T-cell (primary cell): ENCODE measurements at regions not wholly inside any gene's neighbourhood (a gene's known extent, or its start where the extent isn't known, plus 50 kb on each side); places are given as distances from the start of the nearest gene placed in this dataset.
"Not testable (repeated sequence)": the region's sequence is repeated elsewhere in the genome, so short reads cannot be mapped to it uniquely, and the experiment has no call there.

Experiments
- ATAC-seq, 4 experiments: fragments of 200-7000 bp in 3 of 4; fragments of 150-1000 bp in 1 of 4; cut with Tn5 transposase; replicated peaks in 1 of 4; 1 replicate in 3 of 4; 2 replicates in 1 of 4; pipeline ENCODE4 v1.10.0; 2021; ENCODE audit warnings: moderate library complexity in 3 of 4, mild to moderate bottlenecking in 2 of 4, moderate number of reproducible peaks in 1 of 4
- CTCF ChIA-PET, 2 donors: fragments of 300-600 bp; sonication (Branson Sonifier 250); formaldehyde crosslinking; loops; one replicate each; lab custom pipeline; 2022; ENCODE audit warnings: antibody characterized with exemption in 2 of 2; lab: Charles Lee
- POLR2A ChIA-PET, 2 donors: fragments of 300-600 bp; sonication (Branson Sonifier 250); formaldehyde crosslinking; loops; one replicate each; lab custom pipeline; 2022; ENCODE audit warnings: antibody characterized with exemption in 2 of 2; lab: Charles Lee
- DNase-seq, 35 experiments: peaks; one replicate each; pipeline versions ENCODE4 v3.0.0 to v3.0.0-alpha.2; 2013 to 2023
- H3K27ac ChIP-seq: one replicate; pipeline ENCODE4 v1.5.1; 2013; ENCODE audit warnings: low read length
- H3K27me3 ChIP-seq, 2 experiments: replicated peaks in 1 of 2; 1 replicate in 1 of 2; 2 replicates in 1 of 2; pipeline versions ENCODE4 v1.6.1 to v1.7.0; 2013; ENCODE audit warnings: low read length in 1 of 2, mixed read lengths in 1 of 2; ENCODE audit not compliant: control insufficient read depth in 2 of 2, insufficient read depth in 2 of 2; ENCODE audit errors: extremely low read depth in 1 of 2
- H3K36me3 ChIP-seq, 2 donors: 1 replicate in 1 of 2; 2 replicates in 1 of 2; pipeline versions ENCODE4 v1.6.1 to v1.7.0; 2013; ENCODE audit warnings: low read length in 1 of 2; ENCODE audit not compliant: control insufficient read depth in 2 of 2, insufficient read depth in 1 of 2; ENCODE audit errors: extremely low read depth in 1 of 2
- H3K4me1 ChIP-seq, 2 experiments: 1 replicate in 1 of 2; 2 replicates in 1 of 2; pipeline versions ENCODE4 v1.6.1 to v1.7.0; 2013; ENCODE audit warnings: low read length in 2 of 2, mixed read lengths in 1 of 2; ENCODE audit not compliant: insufficient read depth in 2 of 2, control insufficient read depth in 1 of 2; ENCODE audit errors: extremely low read depth in 1 of 2
- H3K4me3 ChIP-seq, 2 donors: 1 replicate in 1 of 2; 2 replicates in 1 of 2; pipeline versions ENCODE4 v1.5.1 to v1.7.0; 2013; ENCODE audit warnings: mild to moderate bottlenecking in 2 of 2, low read length in 1 of 2, moderate library complexity in 1 of 2; ENCODE audit not compliant: control insufficient read depth in 1 of 2; ENCODE audit errors: extremely low read depth in 1 of 2
- H3K9me3 ChIP-seq: 2 replicates; pipeline ENCODE4 v1.7.0; 2013
- H3K27ac Mint-ChIP-seq, 2 donors: one replicate each; pipeline ENCODE4 v1.8.0; 2020 to 2021; ENCODE audit warnings: mild to moderate bottlenecking in 2 of 2, mixed read lengths in 2 of 2
- H3K27me3 Mint-ChIP-seq, 2 donors: one replicate each; pipeline ENCODE4 v1.8.0; 2021 to 2022; ENCODE audit warnings: mixed read lengths in 2 of 2
- H3K36me3 Mint-ChIP-seq: one replicate; pipeline ENCODE4 v1.8.0; 2021; ENCODE audit warnings: mixed read lengths
- H3K4me1 Mint-ChIP-seq, 3 donors: one replicate each; pipeline ENCODE4 v1.8.0; 2020 to 2022; ENCODE audit warnings: mixed read lengths in 3 of 3, mild to moderate bottlenecking in 1 of 3
- H3K4me3 Mint-ChIP-seq, 3 donors: one replicate each; pipeline ENCODE4 v1.8.0; 2020 to 2022; ENCODE audit warnings: mild to moderate bottlenecking in 3 of 3, mixed read lengths in 3 of 3, moderate library complexity in 3 of 3
- H3K9me3 Mint-ChIP-seq, 3 donors: one replicate each; pipeline ENCODE4 v1.8.0; 2020 to 2022; ENCODE audit warnings: mixed read lengths in 3 of 3
- WGBS: methylation state at CpG from one replicate; pipeline ENCODE4 v1.1.5; 2013; ENCODE audit warnings: missing lambda C conversion rate; ENCODE audit not compliant: insufficient coverage; 5-methylcytosine and 5-hydroxymethylcytosine counted together

DNA sequence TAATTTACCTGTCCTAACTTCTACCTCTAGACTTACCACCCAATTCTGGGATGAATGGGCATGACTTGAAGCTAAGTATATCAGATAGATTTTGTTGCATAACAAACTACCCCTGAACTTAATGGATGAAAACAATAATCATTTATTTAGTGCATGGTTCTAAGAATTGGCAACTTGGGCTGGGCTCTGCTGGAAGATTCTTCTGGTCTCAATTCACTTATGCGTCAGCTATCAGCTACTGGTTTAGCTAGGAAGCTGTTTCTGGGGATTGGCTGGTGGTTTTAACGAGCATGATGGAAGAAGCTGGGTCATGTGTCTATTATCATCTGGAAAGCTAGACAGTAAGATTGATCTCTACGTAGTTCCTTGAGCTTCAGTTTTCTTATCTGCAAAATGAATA lies 77.3 kb upstream of the LMCD1 start:
- Mint-ChIP-seq H3K27ac (no peak overlapping the region), H3K27me3 (peaks cover 3 to 5% of the 10 kb centered on the region in 2 donors), H3K4me1 (no peaks in the 10 kb centered on the region), H3K36me3 (no peaks in the 10 kb centered on the region), H3K9me3 (no peaks in the 10 kb centered on the region), H3K4me3 (no peak overlapping the region)
- no peaks in the 10 kb centered on the region for H3K36me3 ChIP-seq
- no peak for DNase-seq
- no peaks in the 10 kb centered on the region for H3K9me3 ChIP-seq
- CTCF ChIA-PET = interaction anchor here in 1 of 2 donors (2.7 kb wide), 1 partner anchor 100 kb away, joined by 11 read pairs; no protein-coding TSS in a partner anchor
- no peak for ATAC-seq
- H3K4me3 ChIP-seq = no peak overlapping the region
- no peaks in the 10 kb centered on the region for H3K4me1 ChIP-seq
- H3K27ac ChIP-seq = no peak overlapping the region
- 100% methylated on average over 1 of the region's 3 CpGs for WGBS
- H3K27me3 ChIP-seq = no peaks in the 10 kb centered on the region
- POLR2A ChIA-PET = no interaction called here

DNA sequence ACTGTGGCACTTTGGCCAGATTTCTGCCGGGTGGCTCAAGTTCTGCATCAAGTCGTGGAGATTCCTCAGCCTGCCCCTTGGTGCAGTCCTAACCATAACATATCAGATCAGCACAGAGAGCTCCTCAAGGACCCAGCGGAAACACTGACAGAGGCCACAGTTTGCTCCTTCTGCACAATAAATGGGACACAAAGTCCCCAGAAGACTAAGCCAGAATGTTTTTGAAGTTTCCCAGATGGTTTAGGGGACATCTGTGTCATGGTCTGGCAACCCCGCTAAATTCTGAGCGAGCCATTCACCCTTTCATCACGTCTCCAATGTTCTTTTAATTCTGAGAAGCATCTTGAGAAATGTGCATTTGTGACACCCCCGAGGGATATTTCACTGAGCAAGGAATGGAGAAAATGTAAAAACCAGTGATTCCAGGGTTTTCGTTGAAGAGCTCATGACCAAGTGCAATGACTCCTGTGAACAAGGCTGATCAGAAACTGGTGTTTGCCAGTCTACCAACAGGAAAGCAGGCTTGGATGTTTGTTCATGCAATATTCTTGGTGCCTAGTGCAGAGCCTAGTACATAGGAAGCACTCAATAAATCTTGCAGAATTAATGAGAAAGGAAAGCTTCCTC lies 64.8 kb upstream of the LMCD1 start:
- H3K27ac ChIP-seq = no peak overlapping the region
- DNase-seq = no peak
- Mint-ChIP-seq H3K27me3 (peaks cover 6 to 16% of the 10 kb centered on the region in 2 donors), H3K27ac (no peak overlapping the region), H3K9me3 (peaks cover 0 to 5% (median 5%) of the 10 kb centered on the region in 3 donors), H3K4me1 (no peaks in the 10 kb centered on the region), H3K36me3 (no peaks in the 10 kb centered on the region), H3K4me3 (no peak overlapping the region)
- H3K4me1 ChIP-seq = no peaks in the 10 kb centered on the region
- 86% methylated on average over 5 of the region's 8 CpGs for WGBS
- peaks cover 0 to 3% of the 10 kb centered on the region in 2 experiments for H3K27me3 ChIP-seq
- no peaks in the 10 kb centered on the region for H3K36me3 ChIP-seq
- no peaks in the 10 kb centered on the region for H3K9me3 ChIP-seq
- ChIA-PET CTCF (no interaction called here), POLR2A (no interaction called here)
- ATAC-seq = no peak
- no peak overlapping the region for H3K4me3 ChIP-seq

- Histone ChIP-seq H3K27me3 (no peaks in the 10 kb centered on the region), H3K36me3 (no peaks in the 10 kb centered on the region), H3K27ac (no peak overlapping the region), H3K4me3 (no peak overlapping the region), H3K4me1 (no peaks in the 10 kb centered on the region), H3K9me3 (no peaks in the 10 kb centered on the region)
- no peak overlapping the region for H3K4me3 Mint-ChIP-seq
- no peaks in the 10 kb centered on the region for H3K36me3 Mint-ChIP-seq
- no peak for ATAC-seq
- H3K27ac Mint-ChIP-seq = no peak overlapping the region
- H3K27me3 Mint-ChIP-seq = peaks cover 3 to 10% of the 10 kb centered on the region in 2 donors
- H3K9me3 Mint-ChIP-seq = peaks cover 0 to 5% (median 5%) of the 10 kb centered on the region in 3 donors
- H3K4me1 Mint-ChIP-seq = no peaks in the 10 kb centered on the region
- DNase-seq = no peak
- CTCF ChIA-PET = no interaction called here
- POLR2A ChIA-PET = no interaction called here
- WGBS = 90% methylated on average over 3 of the region's 7 CpGs
Measured at GRCh38 chr3:8438507-8439079, 63.0 kb upstream of the LMCD1 start.

DNA sequence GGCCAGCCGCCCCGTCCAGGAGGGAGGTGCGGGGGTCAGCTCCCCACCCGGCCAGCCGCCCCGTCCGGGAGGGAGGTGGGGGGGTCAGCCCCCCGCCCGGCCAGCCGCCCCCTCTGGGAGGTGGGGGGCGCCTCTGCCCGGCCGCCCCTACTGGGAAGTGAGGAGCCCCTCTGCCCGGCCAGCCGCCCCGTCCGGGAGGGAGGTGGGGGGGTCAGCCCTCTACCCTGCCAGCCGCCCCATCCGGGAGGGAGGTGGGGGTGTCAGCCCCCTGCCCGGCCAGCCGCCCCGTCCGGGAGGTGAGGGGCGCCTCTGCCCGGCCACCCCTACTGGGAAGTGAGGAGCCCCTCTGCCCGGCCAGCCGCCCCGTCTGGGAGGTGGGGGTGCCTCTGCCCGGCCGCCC lies 61.5 kb upstream of the LMCD1 start:
- CTCF ChIA-PET, H3K9me3 ChIP-seq, H3K4me1 Mint-ChIP-seq, H3K4me1 ChIP-seq, ATAC-seq, H3K9me3 Mint-ChIP-seq, H3K27ac ChIP-seq, POLR2A ChIA-PET, H3K27ac Mint-ChIP-seq, H3K4me3 Mint-ChIP-seq, H3K27me3 ChIP-seq, DNase-seq, H3K4me3 ChIP-seq, H3K36me3 ChIP-seq, H3K27me3 Mint-ChIP-seq, H3K36me3 Mint-ChIP-seq: not testable (repeated sequence)
- 95% methylated on average over 10 of the region's 30 CpGs for WGBS

- H3K27ac Mint-ChIP-seq = no peak overlapping the region
- Histone ChIP-seq H3K9me3 (no peaks in the 10 kb centered on the region), H3K4me1 (no peaks in the 10 kb centered on the region), H3K36me3 (no peaks in the 10 kb centered on the region), H3K27me3 (no peaks in the 10 kb centered on the region), H3K27ac (no peak overlapping the region), H3K4me3 (no peak overlapping the region)
- 88% methylated on average over 2 of the region's 8 CpGs for WGBS
- no peaks in the 10 kb centered on the region for H3K36me3 Mint-ChIP-seq
- H3K4me3 Mint-ChIP-seq = no peak overlapping the region
- H3K9me3 Mint-ChIP-seq = peaks cover 0 to 5% (median 5%) of the 10 kb centered on the region in 3 donors
- ChIA-PET CTCF (interaction anchor here in 1 of 2 donors (0.6 kb wide), 1 partner anchor 25 kb away, joined by 4 read pairs; no protein-coding TSS in a partner anchor), POLR2A (no interaction called here)
- H3K27me3 Mint-ChIP-seq = peaks cover 3 to 14% of the 10 kb centered on the region in 2 donors
- DNase-seq (peak in 1 of 35 experiments; percentile 4), ATAC-seq (no peak)
- peaks cover 0 to 2% (median 0%) of the 10 kb centered on the region in 3 donors for H3K4me1 Mint-ChIP-seq
Measured at GRCh38 chr3:8441969-8442559, 59.6 kb upstream of the LMCD1 start.

DNA sequence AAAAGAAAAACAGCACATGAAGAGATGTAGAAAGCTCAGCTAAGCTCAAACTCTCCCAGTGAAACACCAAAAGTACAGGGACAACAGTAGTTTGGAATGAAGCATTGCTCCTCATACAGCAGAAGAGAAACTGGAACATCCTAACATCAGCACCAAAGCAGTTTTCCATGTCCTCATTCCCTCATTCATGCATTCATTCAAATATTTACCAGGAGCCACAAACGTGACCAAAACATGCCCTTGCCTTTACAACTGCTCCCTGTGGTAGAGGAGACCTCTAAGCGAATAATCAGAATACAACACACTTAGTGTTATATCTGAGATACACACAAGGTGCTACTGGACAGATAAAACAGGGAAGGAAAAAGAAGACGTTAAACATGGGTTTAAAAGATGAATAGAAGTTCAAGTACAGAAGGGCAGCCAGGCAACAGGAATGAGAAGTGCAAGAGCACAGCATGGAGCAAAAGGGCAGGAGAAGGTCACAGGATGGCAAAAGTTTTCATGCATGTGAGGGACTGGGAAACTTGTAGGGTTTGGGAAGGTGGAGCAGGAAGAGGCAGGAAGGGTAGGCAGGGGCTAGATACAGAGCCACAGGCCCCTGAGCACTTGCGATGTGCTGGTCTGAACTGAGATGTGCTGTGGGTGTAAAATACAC lies 58.5 kb upstream of the LMCD1 start:
- ChIA-PET POLR2A (interaction anchor here in 1 of 2 donors (0.8 kb wide), 1 partner anchor 58 kb away, joined by 4 read pairs; no protein-coding TSS in a partner anchor), CTCF (no interaction called here)
- Mint-ChIP-seq H3K9me3 (peaks cover 0 to 5% (median 4%) of the 10 kb centered on the region in 3 donors), H3K27ac (no peak overlapping the region), H3K4me1 (peaks cover 0 to 2% (median 0%) of the 10 kb centered on the region in 3 donors), H3K4me3 (no peak overlapping the region), H3K27me3 (peaks cover 3 to 20% of the 10 kb centered on the region in 2 donors), H3K36me3 (no peaks in the 10 kb centered on the region)
- DNase-seq (no peak), ATAC-seq (no peak)
- 64% methylated on average over 1 of the region's 4 CpGs for WGBS
- Histone ChIP-seq H3K27ac (no peak overlapping the region), H3K36me3 (no peaks in the 10 kb centered on the region), H3K27me3 (no peaks in the 10 kb centered on the region), H3K4me1 (no peaks in the 10 kb centered on the region), H3K9me3 (no peaks in the 10 kb centered on the region), H3K4me3 (no peak overlapping the region)
